ENCODE measurements at regions not wholly inside any gene's neighbourhood (a gene's known extent, or its start where the extent isn't known, plus 50 kb on each side); places are given as distances from the start of the nearest gene placed in this dataset.

DNA sequence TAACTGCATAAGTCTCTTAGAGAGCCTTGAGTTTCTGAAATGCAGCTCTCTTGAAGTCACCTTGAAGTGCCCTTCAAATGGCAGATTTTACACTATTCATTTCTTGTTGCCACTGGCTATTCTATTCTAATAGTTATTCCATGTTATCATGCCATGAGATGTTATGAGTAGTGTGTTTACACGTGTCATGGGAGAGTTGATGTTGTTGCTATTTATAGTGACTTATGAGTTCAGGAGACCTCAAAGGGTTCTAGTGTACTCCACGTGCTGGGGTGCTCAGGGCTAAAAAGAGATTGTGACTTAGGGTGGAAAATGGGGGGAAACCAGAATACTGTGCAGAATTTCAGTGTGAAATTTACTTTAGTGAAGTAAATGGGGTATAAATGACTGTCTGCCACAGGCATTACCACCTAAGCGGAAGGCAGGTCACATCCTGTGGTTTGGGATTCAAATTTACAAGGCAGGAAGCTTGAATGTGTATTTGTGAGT, 77.1 kb upstream of the SLC4A4 start:
- Histone ChIP-seq H3K9me3 (ENCODE audit: severe bottlenecking) (no peaks in the 10 kb centered on the region), H3K27ac (ENCODE audit: poor library complexity, severe bottlenecking) (no peak overlapping the region), H3K4me1 (ENCODE audit: insufficient read depth, poor library complexity, severe bottlenecking) (peaks cover 13% of the 10 kb centered on the region), H3K27me3 (ENCODE audit: insufficient read depth, poor library complexity, severe bottlenecking) (no peaks in the 10 kb centered on the region), H3K4me3 (ENCODE audit: severe bottlenecking) (no peak overlapping the region), H3K36me3 (ENCODE audit: low read depth) (no peaks in the 10 kb centered on the region)
- no peak for DNase-seq (ENCODE audit: low spot score)
- ATAC-seq (ENCODE audit: low read depth): no peak
- TF ChIP-seq, protein P1, sequence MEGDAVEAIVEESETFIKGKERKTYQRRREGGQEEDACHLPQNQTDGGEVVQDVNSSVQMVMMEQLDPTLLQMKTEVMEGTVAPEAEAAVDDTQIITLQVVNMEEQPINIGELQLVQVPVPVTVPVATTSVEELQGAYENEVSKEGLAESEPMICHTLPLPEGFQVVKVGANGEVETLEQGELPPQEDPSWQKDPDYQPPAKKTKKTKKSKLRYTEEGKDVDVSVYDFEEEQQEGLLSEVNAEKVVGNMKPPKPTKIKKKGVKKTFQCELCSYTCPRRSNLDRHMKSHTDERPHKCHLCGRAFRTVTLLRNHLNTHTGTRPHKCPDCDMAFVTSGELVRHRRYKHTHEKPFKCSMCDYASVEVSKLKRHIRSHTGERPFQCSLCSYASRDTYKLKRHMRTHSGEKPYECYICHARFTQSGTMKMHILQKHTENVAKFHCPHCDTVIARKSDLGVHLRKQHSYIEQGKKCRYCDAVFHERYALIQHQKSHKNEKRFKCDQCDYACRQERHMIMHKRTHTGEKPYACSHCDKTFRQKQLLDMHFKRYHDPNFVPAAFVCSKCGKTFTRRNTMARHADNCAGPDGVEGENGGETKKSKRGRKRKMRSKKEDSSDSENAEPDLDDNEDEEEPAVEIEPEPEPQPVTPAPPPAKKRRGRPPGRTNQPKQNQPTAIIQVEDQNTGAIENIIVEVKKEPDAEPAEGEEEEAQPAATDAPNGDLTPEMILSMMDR (IDR thresholded peaks at IDR 0.05; ENCODE audit: poor library complexity, severe bottlenecking): no peak

DNA sequence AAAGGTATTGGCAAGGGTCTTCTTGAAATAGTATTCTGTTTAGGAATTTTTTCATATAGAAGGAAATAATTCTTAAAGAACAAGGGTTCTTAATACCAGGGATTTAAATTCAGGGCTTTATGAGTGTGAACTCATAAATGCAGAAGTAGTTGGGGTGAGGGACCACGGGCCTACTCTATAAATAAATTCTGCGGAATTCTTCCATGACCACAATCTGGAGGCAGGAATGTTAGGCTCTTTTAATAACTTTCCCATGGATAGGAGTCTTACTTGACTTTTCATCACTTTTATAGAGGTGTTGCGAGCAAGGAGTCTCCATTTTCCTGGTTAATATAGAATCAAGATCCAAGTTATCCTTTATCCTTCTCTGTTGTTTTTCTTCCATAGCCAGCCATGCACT, 76.7 kb upstream of the SLC4A4 start:
- no peak overlapping the region for H3K27ac ChIP-seq (ENCODE audit: poor library complexity, severe bottlenecking)

GRCh38 chr4:71266090-71266794, 72.6 kb upstream of the SLC4A4 start:
- ATAC-seq (ENCODE audit: low read depth) (no peak), DNase-seq (ENCODE audit: low spot score) (no peak)
- Histone ChIP-seq H3K9me3 (ENCODE audit: severe bottlenecking) (no peaks in the 10 kb centered on the region), H3K36me3 (ENCODE audit: low read depth) (no peaks in the 10 kb centered on the region), H3K27me3 (ENCODE audit: insufficient read depth, poor library complexity, severe bottlenecking) (no peaks in the 10 kb centered on the region), H3K27ac (ENCODE audit: poor library complexity, severe bottlenecking) (no peak overlapping the region), H3K4me3 (ENCODE audit: severe bottlenecking) (no peak overlapping the region), H3K4me1 (ENCODE audit: insufficient read depth, poor library complexity, severe bottlenecking) (no peaks in the 10 kb centered on the region)
- TF ChIP-seq, protein P1 (IDR thresholded peaks at IDR 0.05; ENCODE audit: poor library complexity, severe bottlenecking): no peak

More for the DNA sequence above, 76.7 kb upstream of the SLC4A4 start:
- DNase-seq (ENCODE audit: low spot score): no peak
- TF ChIP-seq, protein P1 (IDR thresholded peaks at IDR 0.05; ENCODE audit: poor library complexity, severe bottlenecking): no peak
- no peaks in the 10 kb centered on the region for H3K36me3 ChIP-seq (ENCODE audit: low read depth)
- no peaks in the 10 kb centered on the region for H3K9me3 ChIP-seq (ENCODE audit: severe bottlenecking)
- H3K4me1 ChIP-seq (ENCODE audit: insufficient read depth, poor library complexity, severe bottlenecking): peaks cover 13% of the 10 kb centered on the region
- no peaks in the 10 kb centered on the region for H3K27me3 ChIP-seq (ENCODE audit: insufficient read depth, poor library complexity, severe bottlenecking)
- no peak overlapping the region for H3K4me3 ChIP-seq (ENCODE audit: severe bottlenecking)
- no peak for ATAC-seq (ENCODE audit: low read depth)

- no peaks in the 10 kb centered on the region for H3K4me1 ChIP-seq (ENCODE audit: insufficient read depth, poor library complexity, severe bottlenecking)
- H3K4me3 ChIP-seq (ENCODE audit: severe bottlenecking): no peak overlapping the region
- no peaks in the 10 kb centered on the region for H3K27me3 ChIP-seq (ENCODE audit: insufficient read depth, poor library complexity, severe bottlenecking)
- TF ChIP-seq, protein P1 (IDR thresholded peaks at IDR 0.05; ENCODE audit: poor library complexity, severe bottlenecking): no peak
- H3K9me3 ChIP-seq (ENCODE audit: severe bottlenecking): no peaks in the 10 kb centered on the region
- no peak for ATAC-seq (ENCODE audit: low read depth)
- DNase-seq (ENCODE audit: low spot score): no peak
- no peak overlapping the region for H3K27ac ChIP-seq (ENCODE audit: poor library complexity, severe bottlenecking)
- H3K36me3 ChIP-seq (ENCODE audit: low read depth): no peaks in the 10 kb centered on the region
Measured at GRCh38 chr4:71267244-71267643, 71.6 kb upstream of the SLC4A4 start.

DNA sequence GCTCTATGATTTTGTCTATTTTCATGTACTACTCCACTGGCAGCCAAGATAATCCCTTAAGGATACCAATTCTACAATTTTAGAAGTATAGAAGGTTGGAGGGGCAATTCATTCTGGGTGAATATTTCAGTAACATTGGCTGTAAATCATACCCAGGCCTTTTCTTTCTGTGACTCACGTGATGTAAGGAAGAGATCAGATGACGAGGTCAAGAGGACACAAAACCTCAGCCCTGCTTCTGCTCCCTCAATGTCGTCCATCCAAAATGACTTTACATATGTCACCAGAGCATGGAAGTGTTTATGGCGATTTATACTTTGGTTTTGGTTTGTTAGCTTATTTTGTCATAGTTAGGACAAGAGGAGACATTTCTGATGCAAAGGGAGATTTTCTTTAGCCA, 70.7 kb upstream of the SLC4A4 start:
- Histone ChIP-seq H3K36me3 (ENCODE audit: low read depth) (no peaks in the 10 kb centered on the region), H3K4me3 (ENCODE audit: severe bottlenecking) (no peak overlapping the region), H3K4me1 (ENCODE audit: insufficient read depth, poor library complexity, severe bottlenecking) (no peaks in the 10 kb centered on the region), H3K27ac (ENCODE audit: poor library complexity, severe bottlenecking) (no peak overlapping the region), H3K9me3 (ENCODE audit: severe bottlenecking) (no peaks in the 10 kb centered on the region), H3K27me3 (ENCODE audit: insufficient read depth, poor library complexity, severe bottlenecking) (no peaks in the 10 kb centered on the region)
- no peak for DNase-seq (ENCODE audit: low spot score)
- no peak for ATAC-seq (ENCODE audit: low read depth)
- TF ChIP-seq, protein P1 (IDR thresholded peaks at IDR 0.05; ENCODE audit: poor library complexity, severe bottlenecking): no peak
